Liver (tissue), 8 donors: ENCODE measurements at regions not wholly inside any gene's neighbourhood (a gene's known extent, or its start where the extent isn't known, plus 50 kb on each side); places are given as distances from the start of the nearest gene placed in this dataset.

Experiments used
- DNase-seq: peaks from one replicate; pipeline ENCODE4 v3.0.0-alpha.2; 2017; ENCODE audit warnings: low spot score
- H3K27ac ChIP-seq, 2 donors: one replicate each; pipeline ENCODE4 v1.7.0; 2013; ENCODE audit warnings: inconsistent platforms in 2 of 2, low read length in 2 of 2, control low read depth in 1 of 2, low read depth in 1 of 2, mild to moderate bottlenecking in 1 of 2
- H3K27me3 ChIP-seq, 4 donors: one replicate each; pipeline versions ENCODE4 v1.6.1 to v1.7.0; 2013; ENCODE audit warnings: low read length in 3 of 4, inconsistent platforms in 1 of 4, mild to moderate bottlenecking in 1 of 4, moderate library complexity in 1 of 4; ENCODE audit not compliant: control insufficient read depth in 4 of 4, insufficient read depth in 4 of 4
- H3K36me3 ChIP-seq, 4 donors: one replicate each; pipeline versions ENCODE4 v1.6.1 to v1.7.0; 2013; ENCODE audit warnings: low read length in 3 of 4, mild to moderate bottlenecking in 3 of 4, low read depth in 1 of 4, moderate library complexity in 1 of 4; ENCODE audit not compliant: control insufficient read depth in 4 of 4, insufficient read depth in 3 of 4
- H3K4me1 ChIP-seq, 4 donors: one replicate each; pipeline versions ENCODE4 v1.6.1 to v1.7.0; 2013; ENCODE audit warnings: low read length in 3 of 4, mild to moderate bottlenecking in 3 of 4, moderate library complexity in 1 of 4; ENCODE audit not compliant: control insufficient read depth in 4 of 4, insufficient read depth in 4 of 4
- H3K4me3 ChIP-seq, 3 donors: one replicate each; pipeline versions ENCODE4 v1.6.1 to v1.7.0; 2013; ENCODE audit warnings: low read length in 3 of 3, control low read depth in 1 of 3, low read depth in 1 of 3, mild to moderate bottlenecking in 1 of 3
- H3K9ac ChIP-seq, 2 donors: one replicate each; pipeline ENCODE4 v1.7.0; 2013; ENCODE audit warnings: low read length in 2 of 2, mild to moderate bottlenecking in 2 of 2, moderate library complexity in 2 of 2, control low read depth in 1 of 2, low read depth in 1 of 2
- H3K9me3 ChIP-seq, 4 donors: one replicate each; pipeline versions ENCODE4 v1.6.1 to v1.7.0; 2013; ENCODE audit warnings: low read length in 3 of 4; ENCODE audit not compliant: control insufficient read depth in 4 of 4
- ATF3 ChIP-seq: IDR thresholded peaks from 2 replicates; pipeline ENCODE4 v1.6.1; 2016; ENCODE audit warnings: antibody characterized with exemption
- CTCF ChIP-seq: fragments of 150-350 bp; IDR thresholded peaks from 2 replicates; pipeline ENCODE4 v1.5.1; 2017; ENCODE audit warnings: improper control_type of control experiment, low read depth, low read length; ENCODE audit not compliant: missing input control
- EGR1 ChIP-seq, 2 donors: IDR thresholded peaks; 2 replicates each; pipeline ENCODE4 v1.6.1; 2016 to 2018; ENCODE audit warnings: antibody characterized with exemption in 2 of 2, low read depth in 2 of 2
- FOXA1 ChIP-seq: IDR thresholded peaks from 2 replicates; pipeline ENCODE4 v1.6.1; 2016; ENCODE audit warnings: antibody characterized with exemption
- FOXA2 ChIP-seq: IDR thresholded peaks from 2 replicates; pipeline ENCODE4 v1.6.1; 2016; ENCODE audit warnings: antibody characterized with exemption
- GABPA ChIP-seq, 2 donors: IDR thresholded peaks in 1 of 2; conservative IDR thresholded peaks in 1 of 2; 2 replicates each; pipeline ENCODE4 v1.6.1; 2016; ENCODE audit warnings: antibody characterized with exemption in 2 of 2, mild to moderate bottlenecking in 1 of 2, moderate library complexity in 1 of 2
- HNF4A ChIP-seq, 2 donors: conservative IDR thresholded peaks; 2 replicates each; pipeline ENCODE4 v1.6.1; 2016; ENCODE audit warnings: antibody characterized with exemption in 2 of 2, mild to moderate bottlenecking in 2 of 2
- HNF4G ChIP-seq: IDR thresholded peaks from 2 replicates; pipeline ENCODE4 v1.6.1; 2016; ENCODE audit warnings: antibody characterized with exemption
- JUND ChIP-seq, 2 donors: IDR thresholded peaks; 2 replicates each; pipeline ENCODE4 v1.6.1; 2016; ENCODE audit warnings: antibody characterized with exemption in 2 of 2
- MAX ChIP-seq: IDR thresholded peaks from 2 replicates; pipeline ENCODE4 v1.6.1; 2016; ENCODE audit warnings: antibody characterized with exemption
- NR2F2 ChIP-seq: IDR thresholded peaks from 2 replicates; pipeline ENCODE4 v1.6.1; 2016; ENCODE audit warnings: antibody characterized with exemption
- RAD21 ChIP-seq, 2 donors: IDR thresholded peaks; 2 replicates each; pipeline ENCODE4 v1.6.1; 2016; ENCODE audit warnings: antibody characterized with exemption in 2 of 2, mild to moderate bottlenecking in 2 of 2
- REST ChIP-seq: IDR thresholded peaks from 2 replicates; pipeline ENCODE4 v1.6.1; 2016; ENCODE audit warnings: antibody characterized with exemption, mild to moderate bottlenecking
- RXRA ChIP-seq, 2 donors: IDR thresholded peaks; 2 replicates each; pipeline ENCODE4 v1.6.1; 2017 to 2018; ENCODE audit warnings: antibody characterized with exemption in 2 of 2, mild to moderate bottlenecking in 1 of 2
- SP1 ChIP-seq: IDR thresholded peaks from 2 replicates; pipeline ENCODE4 v1.6.1; 2018; ENCODE audit warnings: antibody characterized with exemption, mild to moderate bottlenecking
- TAF1 ChIP-seq: conservative IDR thresholded peaks from 2 replicates; pipeline ENCODE4 v1.6.1; 2016; ENCODE audit warnings: antibody characterized with exemption, mild to moderate bottlenecking
- YY1 ChIP-seq: IDR thresholded peaks from 2 replicates; pipeline ENCODE4 v1.6.1; 2016; ENCODE audit warnings: antibody characterized with exemption, mild to moderate bottlenecking
- ZBTB33 ChIP-seq: IDR thresholded peaks from 2 replicates; pipeline ENCODE4 v1.6.1; 2016; ENCODE audit warnings: antibody characterized with exemption
- WGBS: extraction: QIAGEN DNeasy Blood & Tissue Kit; methylation state at CpG from one replicate; pipeline ENCODE4 v1.1.7; 2013; 5-methylcytosine and 5-hydroxymethylcytosine counted together
- donor health status: healthy.
- donor health status: healthy.
- donor health status: healthy.
- donor health status: healthy.
- donor health status: healthy.

- TF ChIP-seq REST (no peak), RXRA (IDR thresholded peaks at IDR 0.05) (no peak), SP1 (no peak), MAX (no peak), RAD21 (IDR thresholded peaks at IDR 0.05) (no peak), FOXA2 (no peak), GABPA (IDR thresholded peaks at IDR 0.05 in 1 of 2, conservative IDR thresholded peaks at IDR 0.05 in 1 of 2) (no peak), HNF4A (conservative IDR thresholded peaks at IDR 0.05) (no peak)
Measured at GRCh38 chr16:64168371-64168770, 953.5 kb downstream of the CDH11 start (continued).

- 46% methylated on average over 12 of the region's 12 CpGs for WGBS
- no peaks in the 10 kb centered on the region for H3K4me1 ChIP-seq
- no peak overlapping the region for H3K27ac ChIP-seq
- no peak for DNase-seq
- TF ChIP-seq TAF1 (no peak), SP1 (no peak), NR2F2 (no peak), JUND (IDR thresholded peaks at IDR 0.05) (no peak), ZBTB33 (no peak), MAX (no peak), HNF4A (conservative IDR thresholded peaks at IDR 0.05) (no peak)
- H3K9me3 ChIP-seq = no peaks in the 10 kb centered on the region
- no peak overlapping the region for H3K9ac ChIP-seq
- no peaks in the 10 kb centered on the region for H3K36me3 ChIP-seq
- no peaks in the 10 kb centered on the region for H3K27me3 ChIP-seq
- H3K4me3 ChIP-seq = no peak overlapping the region
Measured at GRCh38 chr16:64167936-64168335, 953.9 kb downstream of the CDH11 start.

- no peaks in the 10 kb centered on the region for H3K36me3 ChIP-seq
- peaks cover 0 to 3% (median 0%) of the 10 kb centered on the region in 4 donors for H3K4me1 ChIP-seq
- no peak overlapping the region for H3K4me3 ChIP-seq
- WGBS = 73% methylated on average over 7 of the region's 7 CpGs
- DNase-seq = no peak
- H3K9me3 ChIP-seq = no peaks in the 10 kb centered on the region
- no peak overlapping the region for H3K27ac ChIP-seq
- no peaks in the 10 kb centered on the region for H3K27me3 ChIP-seq
- H3K9ac ChIP-seq = no peak overlapping the region
- no peak for TF ChIP-seq HNF4G
- no peak for TF ChIP-seq RAD21 (IDR thresholded peaks at IDR 0.05)
- TF ChIP-seq EGR1 (IDR thresholded peaks at IDR 0.05; ENCODE audit: low read depth in 2 of 2) = no peak
- TF ChIP-seq RXRA (IDR thresholded peaks at IDR 0.05) = no peak
- no peak for TF ChIP-seq CTCF
- no peak for TF ChIP-seq JUND (IDR thresholded peaks at IDR 0.05)
- TF ChIP-seq HNF4A (conservative IDR thresholded peaks at IDR 0.05) = no peak
- TF ChIP-seq FOXA2 = no peak
- TF ChIP-seq FOXA1 = no peak
- no peak for TF ChIP-seq NR2F2
- TF ChIP-seq SP1 = no peak
- TF ChIP-seq ATF3 = no peak
- no peak for TF ChIP-seq MAX
- TF ChIP-seq ZBTB33 = no peak
- no peak for TF ChIP-seq YY1
Measured at GRCh38 chr16:64165368-64165767, 956.5 kb downstream of the CDH11 start.
